Uterus (tissue), 2 donors: ENCODE measurements at regions not wholly inside any gene's neighbourhood (a gene's known extent, or its start where the extent isn't known, plus 50 kb on each side); places are given as distances from the start of the nearest gene placed in this dataset.

Experiments
- CTCF ChIP-seq, 4 experiments: fragments of 200-600 bp in 2 of 4; fragments of 450-650 bp in 2 of 4; sonication (generic) in 2 of 4; IDR thresholded peaks; one replicate each; pipeline ENCODE4 v1.5.1; 2016 to 2019; ENCODE audit warnings: antibody characterized with exemption in 4 of 4, mild to moderate bottlenecking in 2 of 4, moderate library complexity in 1 of 4
- POLR2A ChIP-seq, 2 donors: fragments of 450-650 bp; IDR thresholded peaks; one replicate each; pipeline ENCODE4 v1.6.1; 2016; ENCODE audit warnings: antibody characterized with exemption in 2 of 2, mild to moderate bottlenecking in 1 of 2, moderate library complexity in 1 of 2

GRCh38 chr9:1882711-1883403 lies 132.3 kb upstream of the SMARCA2 start:
- TF ChIP-seq POLR2A (IDR thresholded peaks at IDR 0.05) (no peak), CTCF (IDR thresholded peaks at IDR 0.05) (no peak)
